ENCODE measurements at regions not wholly inside any gene's neighbourhood (a gene's known extent, or its start where the extent isn't known, plus 50 kb on each side); places are given as distances from the start of the nearest gene placed in this dataset.

DNA sequence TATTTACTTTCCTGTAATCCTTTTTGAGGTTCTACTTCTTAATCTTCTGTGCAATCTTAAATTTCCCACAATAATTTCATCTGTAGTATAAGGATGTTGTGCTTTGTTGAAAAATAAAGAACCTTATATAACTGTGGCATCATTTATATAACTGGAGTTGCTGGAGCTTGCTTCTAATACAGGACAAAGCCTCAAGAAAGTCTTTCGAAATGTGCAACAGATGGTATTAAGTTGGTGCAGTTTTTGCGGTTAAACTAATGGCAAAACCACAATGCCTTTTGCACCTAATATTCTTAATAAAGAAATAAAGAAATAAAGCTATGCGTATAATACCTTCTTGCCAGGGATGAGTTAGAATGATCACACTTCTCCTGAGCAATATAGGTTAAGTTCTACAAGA lies 180.0 kb downstream of the KITLG start:
- Histone ChIP-seq H3K4me1 (ENCODE audit: control insufficient read depth, insufficient read depth, low read length) (no peaks in the 10 kb centered on the region), H3K36me3 (ENCODE audit: control insufficient read depth, insufficient read depth, low read length) (no peaks in the 10 kb centered on the region), H3K9me3 (ENCODE audit: control insufficient read depth, low read length) (no peaks in the 10 kb centered on the region), H3K27me3 (ENCODE audit: control insufficient read depth, insufficient read depth, low read length, poor library complexity, severe bottlenecking) (no peaks in the 10 kb centered on the region), H3K27ac (ENCODE audit: low read depth, low read length) (no peak overlapping the region), H3K4me3 (ENCODE audit: low read length) (no peak overlapping the region), H3K9ac (ENCODE audit: extremely low read depth, low read length, poor library complexity, severe bottlenecking) (no peak overlapping the region)
- Mint-ChIP-seq H3K4me1 (no peaks in the 10 kb centered on the region), H3K36me3 (ENCODE audit: low read depth) (no peaks in the 10 kb centered on the region), H3K9me3 (no peaks in the 10 kb centered on the region), H3K27ac (no peak overlapping the region), H3K27me3 (ENCODE audit: insufficient read depth) (no peaks in the 10 kb centered on the region), H3K4me3 (no peak overlapping the region)
- DNase-seq, result no peak
- TF ChIP-seq, protein P1, sequence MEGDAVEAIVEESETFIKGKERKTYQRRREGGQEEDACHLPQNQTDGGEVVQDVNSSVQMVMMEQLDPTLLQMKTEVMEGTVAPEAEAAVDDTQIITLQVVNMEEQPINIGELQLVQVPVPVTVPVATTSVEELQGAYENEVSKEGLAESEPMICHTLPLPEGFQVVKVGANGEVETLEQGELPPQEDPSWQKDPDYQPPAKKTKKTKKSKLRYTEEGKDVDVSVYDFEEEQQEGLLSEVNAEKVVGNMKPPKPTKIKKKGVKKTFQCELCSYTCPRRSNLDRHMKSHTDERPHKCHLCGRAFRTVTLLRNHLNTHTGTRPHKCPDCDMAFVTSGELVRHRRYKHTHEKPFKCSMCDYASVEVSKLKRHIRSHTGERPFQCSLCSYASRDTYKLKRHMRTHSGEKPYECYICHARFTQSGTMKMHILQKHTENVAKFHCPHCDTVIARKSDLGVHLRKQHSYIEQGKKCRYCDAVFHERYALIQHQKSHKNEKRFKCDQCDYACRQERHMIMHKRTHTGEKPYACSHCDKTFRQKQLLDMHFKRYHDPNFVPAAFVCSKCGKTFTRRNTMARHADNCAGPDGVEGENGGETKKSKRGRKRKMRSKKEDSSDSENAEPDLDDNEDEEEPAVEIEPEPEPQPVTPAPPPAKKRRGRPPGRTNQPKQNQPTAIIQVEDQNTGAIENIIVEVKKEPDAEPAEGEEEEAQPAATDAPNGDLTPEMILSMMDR (conservative IDR thresholded peaks at IDR 0.05), result no peak
- WGBS, 2 experiments (ENCODE audit: insufficient coverage in 1 of 2, insufficient read length in 1 of 2), result 94% methylated on average over 2 of the region's 3 CpGs; no CpG with 5 or more reads in 1 of the 2 experiments

- H3K4me3 Mint-ChIP-seq, result no peak overlapping the region
- H3K4me1 Mint-ChIP-seq, result no peaks in the 10 kb centered on the region
- H3K4me1 ChIP-seq (ENCODE audit: control insufficient read depth, insufficient read depth, low read length), result no peaks in the 10 kb centered on the region
- DNase-seq, result no peak
- no peaks in the 10 kb centered on the region for H3K27me3 Mint-ChIP-seq (ENCODE audit: insufficient read depth)
- H3K9me3 Mint-ChIP-seq, result no peaks in the 10 kb centered on the region
- H3K9ac ChIP-seq (ENCODE audit: extremely low read depth, low read length, poor library complexity, severe bottlenecking), result no peak overlapping the region
- H3K4me3 ChIP-seq (ENCODE audit: low read length), result no peak overlapping the region
- no peak overlapping the region for H3K27ac Mint-ChIP-seq
- H3K27me3 ChIP-seq (ENCODE audit: control insufficient read depth, insufficient read depth, low read length, poor library complexity, severe bottlenecking), result no peaks in the 10 kb centered on the region
- TF ChIP-seq, protein P1 (conservative IDR thresholded peaks at IDR 0.05), result no peak
- H3K36me3 ChIP-seq (ENCODE audit: control insufficient read depth, insufficient read depth, low read length), result no peaks in the 10 kb centered on the region
- no peaks in the 10 kb centered on the region for H3K9me3 ChIP-seq (ENCODE audit: control insufficient read depth, low read length)
- H3K36me3 Mint-ChIP-seq (ENCODE audit: low read depth), result no peaks in the 10 kb centered on the region
- WGBS, 2 experiments (ENCODE audit: insufficient coverage in 1 of 2, insufficient read length in 1 of 2), result 94% methylated on average over 2 of the region's 2 CpGs; no CpG with 5 or more reads in 1 of the 2 experiments
- no peak overlapping the region for H3K27ac ChIP-seq (ENCODE audit: low read depth, low read length)
Observed at GRCh38 chr12:88401155-88401554, 179.1 kb downstream of the KITLG start.

DNA sequence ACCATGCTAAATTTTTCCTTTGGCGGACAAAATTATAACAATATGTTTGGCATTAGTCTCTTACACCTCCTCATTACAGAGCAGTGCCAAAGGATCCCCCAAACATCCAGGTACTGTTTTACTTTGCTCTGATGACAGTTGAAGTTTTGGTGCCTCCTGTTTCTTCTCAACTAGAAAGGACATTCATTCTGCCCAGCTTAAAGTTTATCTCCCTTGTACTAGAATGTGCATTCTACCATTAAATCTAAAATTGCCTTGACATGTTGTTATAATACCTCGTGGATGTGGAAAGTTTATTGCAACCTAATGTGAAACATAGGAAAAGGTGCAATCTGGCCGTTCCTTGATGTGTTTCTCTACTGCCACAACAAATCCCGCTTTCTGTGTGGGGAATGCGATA lies 173.4 kb downstream of the KITLG start:
- Mint-ChIP-seq H3K4me3 (no peak overlapping the region), H3K4me1 (peaks cover 7% of the 10 kb centered on the region), H3K27me3 (ENCODE audit: insufficient read depth) (no peaks in the 10 kb centered on the region), H3K9me3 (no peaks in the 10 kb centered on the region), H3K36me3 (ENCODE audit: low read depth) (no peaks in the 10 kb centered on the region), H3K27ac (no peak overlapping the region)
- Histone ChIP-seq H3K9me3 (ENCODE audit: control insufficient read depth, low read length) (no peaks in the 10 kb centered on the region), H3K27ac (ENCODE audit: low read depth, low read length) (no peak overlapping the region), H3K4me3 (ENCODE audit: low read length) (no peak overlapping the region), H3K9ac (ENCODE audit: extremely low read depth, low read length, poor library complexity, severe bottlenecking) (no peak overlapping the region), H3K4me1 (ENCODE audit: control insufficient read depth, insufficient read depth, low read length) (no peaks in the 10 kb centered on the region), H3K36me3 (ENCODE audit: control insufficient read depth, insufficient read depth, low read length) (no peaks in the 10 kb centered on the region), H3K27me3 (ENCODE audit: control insufficient read depth, insufficient read depth, low read length, poor library complexity, severe bottlenecking) (no peaks in the 10 kb centered on the region)
- 60 to 74% methylated on average over 3 to 5 of the region's 5 CpGs for WGBS, 2 experiments (ENCODE audit: insufficient coverage in 1 of 2, insufficient read length in 1 of 2)
- DNase-seq, result no peak
- TF ChIP-seq, protein P1 (conservative IDR thresholded peaks at IDR 0.05), result no peak

Measured in endodermal cell (in vitro differentiated cells).